H1 (cell line): ENCODE measurements at regions not wholly inside any gene's neighbourhood (a gene's known extent, or its start where the extent isn't known, plus 50 kb on each side); places are given as distances from the start of the nearest gene placed in this dataset.

Experiments used
- CTCF ChIA-PET: fragments of 300-600 bp; sonication (Branson Sonifier 250); formaldehyde crosslinking; loops from one replicate; lab custom pipeline; 2021; ENCODE audit not compliant: partially characterized antibody; lab: Charles Lee
- POLR2A ChIA-PET: fragments of 300-600 bp; sonication (Branson Sonifier 250); formaldehyde crosslinking; loops from one replicate; lab custom pipeline; 2021; ENCODE audit warnings: inconsistent platforms; ENCODE audit not compliant: partially characterized antibody; lab: Charles Lee
- DNase-seq, 2 experiments: peaks; one replicate each; pipeline versions ENCODE4 v3.0.0 to v3.0.0-alpha.2; 2010 to 2022; ENCODE audit warnings: low spot score in 2 of 2, low read depth in 1 of 2, mixed read lengths in 1 of 2
- FAIRE-seq: peaks from 2 replicates; lab custom pipeline; 2011; peaks lifted over from hg19 to GRCh38; lab: Jason Lieb, UNC
- H2AFZ ChIP-seq: 2 replicates; pipeline ENCODE4 v1.8.1; 2012; ENCODE audit warnings: low read length, inconsistent platforms
- H2AK5ac ChIP-seq: 2 replicates; pipeline ENCODE4 v1.6.1; 2013; ENCODE audit warnings: low read depth, low read length
- H2BK120ac ChIP-seq: replicated peaks from 2 replicates; pipeline ENCODE3; 2013; ENCODE audit warnings: low read depth, low read length, inconsistent platforms
- H2BK12ac ChIP-seq: 2 replicates; pipeline ENCODE4 v1.6.1; 2013; ENCODE audit warnings: low read depth, low read length
- H2BK15ac ChIP-seq: 2 replicates; pipeline ENCODE4 v1.6.1; 2013; ENCODE audit warnings: low read length
- H2BK20ac ChIP-seq: 2 replicates; pipeline ENCODE4 v1.6.1; 2013; ENCODE audit warnings: low read length
- H2BK5ac ChIP-seq: 2 replicates; pipeline ENCODE4 v1.6.1; 2013; ENCODE audit warnings: low read depth, low read length
- H3K14ac ChIP-seq: 2 replicates; pipeline ENCODE4 v1.6.1; 2013; ENCODE audit warnings: inconsistent platforms; ENCODE audit not compliant: insufficient read length
- H3K18ac ChIP-seq: 2 replicates; pipeline ENCODE4 v1.6.1; 2013; ENCODE audit warnings: low read length; ENCODE audit errors: extremely low read depth
- H3K23ac ChIP-seq: 2 replicates; pipeline ENCODE4 v1.6.1; 2013; ENCODE audit warnings: inconsistent platforms; ENCODE audit not compliant: insufficient read length
- H3K23me2 ChIP-seq: 2 replicates; pipeline ENCODE4 v1.6.1; 2013; ENCODE audit warnings: low read depth, low read length
- H3K27ac ChIP-seq: 2 replicates; pipeline ENCODE4 v1.6.1; 2011; ENCODE audit warnings: low read depth, low read length, inconsistent platforms
- H3K27me3 ChIP-seq, 4 experiments: replicated peaks in 1 of 4; 1 replicate in 1 of 4; 2 replicates in 3 of 4; pipeline versions ENCODE4 v1.6.1 to v1.8.1; 2011 to 2013; ENCODE audit warnings: low read length in 3 of 4, mild to moderate bottlenecking in 3 of 4, inconsistent platforms in 2 of 4, mixed read lengths in 2 of 4, moderate library complexity in 1 of 4; ENCODE audit not compliant: control insufficient read depth in 3 of 4, insufficient read depth in 3 of 4; ENCODE audit errors: extremely low read depth in 1 of 4
- H3K36me3 ChIP-seq, 4 experiments: 2 replicates each; pipeline versions ENCODE4 v1.6.1 to v1.8.1; 2011 to 2013; ENCODE audit warnings: mild to moderate bottlenecking in 4 of 4, low read length in 3 of 4, moderate library complexity in 2 of 4, control low read depth in 1 of 4, inconsistent platforms in 1 of 4; ENCODE audit not compliant: insufficient read depth in 4 of 4, control insufficient read depth in 2 of 4
- H3K4ac ChIP-seq: replicated peaks from 2 replicates; pipeline ENCODE3; 2013; ENCODE audit warnings: low read length, low read depth, mixed read lengths, inconsistent platforms; ENCODE audit not compliant: insufficient read length
- H3K4me1 ChIP-seq, 4 experiments: replicated peaks in 1 of 4; 1 replicate in 1 of 4; 2 replicates in 3 of 4; pipeline versions ENCODE4 v1.6.1 to v1.8.1; 2011 to 2013; ENCODE audit warnings: low read length in 3 of 4, inconsistent platforms in 2 of 4, mixed read lengths in 1 of 4; ENCODE audit not compliant: insufficient read depth in 4 of 4, control insufficient read depth in 3 of 4
- H3K4me2 ChIP-seq, 2 experiments: 2 replicates each; pipeline versions ENCODE4 v1.6.1 to v1.8.1; 2011 to 2013; ENCODE audit warnings: low read depth in 2 of 2, low read length in 2 of 2, control low read depth in 1 of 2, inconsistent platforms in 1 of 2, mild to moderate bottlenecking in 1 of 2; ENCODE audit not compliant: insufficient read depth in 1 of 2
- H3K4me3 ChIP-seq, 4 experiments: fragments of 200-600, 300-600 bp in 1 of 4; sonication (generic), shearing (Covaris generic), sonication (Bioruptor Twin) in 1 of 4; 2 replicates each; pipeline versions ENCODE4 v1.5.1 to v1.8.1; 2011 to 2016; ENCODE audit warnings: low read length in 4 of 4, low read depth in 3 of 4, control low read depth in 2 of 4, inconsistent platforms in 2 of 4, mild to moderate bottlenecking in 2 of 4, mixed read lengths in 1 of 4, moderate library complexity in 1 of 4; ENCODE audit not compliant: insufficient read depth in 2 of 4; ENCODE audit errors: extremely low read depth in 1 of 4
- H3K56ac ChIP-seq: replicated peaks from 2 replicates; pipeline ENCODE3; 2013; ENCODE audit warnings: low read depth, mild to moderate bottlenecking, mixed read lengths, low read length, inconsistent platforms; ENCODE audit not compliant: insufficient read length
- H3K79me1 ChIP-seq: 2 replicates; pipeline ENCODE4 v1.6.1; 2013; ENCODE audit warnings: low read depth, low read length, control low read depth
- H3K79me2 ChIP-seq, 2 experiments: 2 replicates each; pipeline versions ENCODE4 v1.6.1 to v1.8.1; 2012 to 2013; ENCODE audit warnings: low read length in 2 of 2, mild to moderate bottlenecking in 2 of 2, inconsistent platforms in 1 of 2; ENCODE audit not compliant: insufficient read depth in 2 of 2, control insufficient read depth in 1 of 2
- H3K9ac ChIP-seq, 4 experiments: replicated peaks in 1 of 4; 1 replicate in 1 of 4; 2 replicates in 3 of 4; pipeline versions ENCODE4 v1.6.1 to v1.8.1; 2011 to 2013; ENCODE audit warnings: low read depth in 3 of 4, low read length in 3 of 4, control low read depth in 2 of 4, mild to moderate bottlenecking in 2 of 4, moderate library complexity in 2 of 4, inconsistent platforms in 1 of 4; ENCODE audit errors: extremely low read depth in 1 of 4
- H3K9me3 ChIP-seq, 2 experiments: 2 replicates each; pipeline versions ENCODE4 v1.6.1 to v1.8.1; 2012 to 2013; ENCODE audit warnings: mild to moderate bottlenecking in 2 of 2, moderate library complexity in 2 of 2, control low read depth in 1 of 2, inconsistent platforms in 1 of 2, low read depth in 1 of 2, low read length in 1 of 2, mixed read lengths in 1 of 2; ENCODE audit not compliant: insufficient read depth in 2 of 2
- H4K20me1 ChIP-seq, 2 experiments: replicated peaks in 1 of 2; 2 replicates each; pipeline versions ENCODE3 to v1.8.1; 2011 to 2013; ENCODE audit warnings: inconsistent platforms in 2 of 2, low read length in 2 of 2, mild to moderate bottlenecking in 1 of 2; ENCODE audit not compliant: insufficient read depth in 2 of 2, control insufficient read depth in 1 of 2
- H4K5ac ChIP-seq: 2 replicates; pipeline ENCODE4 v1.6.1; 2013; ENCODE audit warnings: low read length, low read depth, mixed read lengths, inconsistent platforms; ENCODE audit not compliant: insufficient read length
- H4K8ac ChIP-seq: 2 replicates; pipeline ENCODE4 v1.8.0; 2013; ENCODE audit warnings: mild to moderate bottlenecking, moderate library complexity, low read length, inconsistent platforms; ENCODE audit not compliant: insufficient read depth; ENCODE audit errors: extremely low read depth
- H4K91ac ChIP-seq: replicated peaks from 2 replicates; pipeline ENCODE3; 2013; ENCODE audit warnings: low read length, mixed read lengths, inconsistent platforms; ENCODE audit not compliant: insufficient read length
- ASH2L ChIP-seq: fragments of 200-600, 300-600 bp; sonication (generic); IDR thresholded peaks from one replicate; pipeline ENCODE4 v1.7.1; 2017; ENCODE audit warnings: low read length
- CBX8 ChIP-seq: fragments of 300-800, 300-1000 bp; sonication (generic); IDR thresholded peaks from 2 replicates; pipeline ENCODE4 v1.7.1; 2016; ENCODE audit warnings: low read depth, low read length, borderline replicate concordance
- CEBPB ChIP-seq: IDR thresholded peaks from 2 replicates; pipeline ENCODE4 v1.6.1; 2012; ENCODE audit warnings: low read depth, low read length
- CHD1 ChIP-seq: IDR thresholded peaks from 2 replicates; pipeline ENCODE4 v1.6.1; 2012; ENCODE audit warnings: low read depth, low read length, improper control_type of control experiment
- CTCF ChIP-seq, 3 experiments: IDR thresholded peaks; 1 replicate in 2 of 3; 2 replicates in 1 of 3; pipeline versions ENCODE4 v1.5.1 to v1.6.1; 2011; ENCODE audit warnings: low read length in 3 of 3, mild to moderate bottlenecking in 3 of 3, inconsistent platforms in 2 of 3, low read depth in 1 of 3, moderate library complexity in 1 of 3; ENCODE audit not compliant: insufficient read depth in 1 of 3; ENCODE audit errors: control extremely low read depth in 1 of 3
- E2F6 ChIP-seq: IDR thresholded peaks from 2 replicates; pipeline ENCODE4 v1.6.1; 2012; ENCODE audit warnings: inconsistent platforms
- HDAC6 ChIP-seq: IDR thresholded peaks from one replicate; pipeline ENCODE4 v1.7.1; 2012; ENCODE audit warnings: low read depth, mild to moderate bottlenecking, inconsistent platforms, low read length, moderate library complexity
- JUND ChIP-seq: IDR thresholded peaks from 2 replicates; pipeline ENCODE4 v1.6.1; 2011; ENCODE audit warnings: mild to moderate bottlenecking, improper control_type of control experiment, low read length
- SIRT6 ChIP-seq: IDR thresholded peaks from one replicate; pipeline ENCODE4 v1.7.1; 2012; ENCODE audit warnings: low read length, inconsistent platforms
- WGBS, 2 experiments: shearing (Covaris generic) in 1 of 2; methylation state at CpG; one replicate each; pipeline versions ENCODE4 v1.1.6 to v1.1.7; 2013 to 2015; ENCODE audit warnings: low lambda C conversion rate in 2 of 2, mixed read lengths in 2 of 2, inconsistent platforms in 1 of 2, low coverage in 1 of 2, missing lambda C conversion rate in 1 of 2; ENCODE audit not compliant: insufficient replicate concordance in 2 of 2, insufficient coverage in 1 of 2, insufficient read length in 1 of 2; ENCODE audit errors: extremely low coverage in 1 of 2, missing lambda C conversion rate in 1 of 2; 5-methylcytosine and 5-hydroxymethylcytosine counted together

GRCh38 chr1:164951508-164951907 lies 392.5 kb downstream of the PBX1 start:
- Histone ChIP-seq H3K56ac (no peak overlapping the region), H3K23ac (no peak overlapping the region), H3K4me2 (no peak overlapping the region), H3K23me2 (no peaks in the 10 kb centered on the region), H3K14ac (no peak overlapping the region), H3K27me3 (no peaks in the 10 kb centered on the region), H4K91ac (no peak overlapping the region), H3K4me3 (no peak overlapping the region), H2AK5ac (no peak overlapping the region), H3K79me1 (no peaks in the 10 kb centered on the region), H3K18ac (no peak overlapping the region), H2BK15ac (no peak overlapping the region), H4K5ac (no peak overlapping the region), H2AFZ (no peak overlapping the region), H2BK12ac (no peak overlapping the region), H3K27ac (no peak overlapping the region), H3K4ac (no peak overlapping the region), H3K79me2 (no peaks in the 10 kb centered on the region), H3K36me3 (no peaks in the 10 kb centered on the region), H2BK5ac (no peak overlapping the region), H3K4me1 (no peaks in the 10 kb centered on the region; a peak in 1 of 7 replicates), H3K9me3 (no peaks in the 10 kb centered on the region; a peak in 2 of 4 replicates), H4K8ac (no peak overlapping the region), H2BK120ac (no peak overlapping the region), H2BK20ac (no peak overlapping the region), H3K9ac (no peak overlapping the region), H4K20me1 (no peaks in the 10 kb centered on the region)
- POLR2A ChIA-PET, result no interaction called here
- FAIRE-seq (no peak), DNase-seq (no peak)
- CTCF ChIA-PET, result interaction anchor here (0.7 to 1.5 kb wide), 5 partner anchors 11 to 157 kb away, joined by 3 to 5 read pairs (median 3); no protein-coding TSS in a partner anchor
- 70% methylated on average over 3 of the region's 3 CpGs; no CpG with 5 or more reads in 1 of the 2 experiments for WGBS, 2 experiments
- no peak for TF ChIP-seq CHD1
- no peak for TF ChIP-seq ASH2L
- TF ChIP-seq E2F6, result no peak
- TF ChIP-seq HDAC6, result no peak
- no peak for TF ChIP-seq SIRT6
- TF ChIP-seq CEBPB, result no peak
- no peak for TF ChIP-seq CTCF (IDR thresholded peaks at IDR 0.05; ENCODE audit: control extremely low read depth in 1 of 3, insufficient read depth in 1 of 3, low read depth in 1 of 3, low read length in 3 of 3)
- no peak for TF ChIP-seq CBX8
- no peak for TF ChIP-seq JUND
